Activated effector memory CD4-positive, alpha-beta T cell treated with anti-CD3 and anti-CD28 coated beads, Interleukin-2, amount 50 U/mL, for 16 hours (primary cell): ENCODE measurements at regions not wholly inside any gene's neighbourhood (a gene's known extent, or its start where the extent isn't known, plus 50 kb on each side); places are given as distances from the start of the nearest gene placed in this dataset.

Experiments
- DNase-seq: peaks from one replicate; pipeline ENCODE4 v3.0.0-alpha.2; 2020

DNA sequence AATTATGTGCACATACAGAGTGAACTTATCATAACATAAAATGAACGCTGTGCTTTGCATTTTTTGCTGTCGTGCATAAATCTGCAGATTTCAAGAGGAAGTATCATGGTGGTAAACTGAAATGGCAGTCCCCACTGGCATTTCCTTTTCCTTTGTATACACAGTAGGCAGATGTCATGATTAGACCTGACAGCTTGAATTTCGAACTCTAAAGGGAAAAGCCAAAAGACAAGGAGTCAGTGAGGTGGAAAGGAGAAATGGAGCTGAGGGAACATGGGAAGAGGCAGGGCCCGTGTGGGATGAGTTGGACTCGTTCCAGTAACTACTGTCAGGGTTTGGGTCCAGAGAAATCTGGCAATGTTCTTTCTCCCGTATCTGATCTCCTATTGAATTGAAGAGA is 454.1 kb upstream of the SGCG start:
- DNase-seq = no peak

DNA sequence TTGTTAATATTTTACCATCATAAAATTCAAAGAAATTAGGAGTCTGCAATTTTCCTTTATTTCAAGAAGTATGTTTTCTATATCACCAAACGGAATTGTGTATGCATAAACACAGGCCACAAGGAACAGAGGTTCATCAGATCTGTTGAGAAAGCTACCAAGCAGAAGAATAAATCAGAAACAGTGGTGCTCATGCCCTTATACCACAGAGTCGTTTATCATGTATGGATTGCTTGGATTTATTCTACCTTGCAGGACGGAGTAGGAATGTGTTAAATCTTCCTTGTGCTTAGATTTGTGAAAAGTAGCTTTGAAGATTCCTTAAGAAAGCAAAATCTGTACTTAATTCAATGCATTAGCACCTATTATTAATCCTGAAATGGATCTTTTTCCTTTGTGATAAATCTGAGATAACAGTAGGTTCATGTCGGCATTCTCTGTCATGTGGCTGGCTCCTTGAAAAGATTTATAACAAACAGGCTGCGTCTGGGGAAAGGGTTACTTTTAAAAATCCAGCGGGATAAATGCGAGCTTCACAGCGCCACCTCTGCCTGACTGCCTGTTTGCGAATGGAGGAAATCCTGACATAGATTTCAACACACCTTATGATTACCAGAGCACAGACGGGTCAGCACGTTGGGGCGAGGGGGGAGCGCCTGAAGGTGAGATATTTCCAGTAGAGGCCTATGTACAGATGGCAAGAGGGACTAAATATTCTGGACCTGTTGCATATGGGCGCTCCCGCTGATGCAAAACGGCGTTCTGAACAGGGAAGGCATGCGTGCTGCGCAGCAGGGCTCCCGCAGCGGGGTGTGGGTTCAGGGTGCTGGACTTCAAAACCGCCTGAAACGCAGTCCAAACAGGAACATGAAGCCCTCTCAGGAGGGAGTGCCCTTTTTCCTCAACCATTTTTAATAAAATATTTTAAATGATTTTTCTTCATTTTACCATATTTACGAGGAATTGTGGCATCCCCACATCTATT is 445.5 kb upstream of the SGCG start:
- DNase-seq = no peak

DNA sequence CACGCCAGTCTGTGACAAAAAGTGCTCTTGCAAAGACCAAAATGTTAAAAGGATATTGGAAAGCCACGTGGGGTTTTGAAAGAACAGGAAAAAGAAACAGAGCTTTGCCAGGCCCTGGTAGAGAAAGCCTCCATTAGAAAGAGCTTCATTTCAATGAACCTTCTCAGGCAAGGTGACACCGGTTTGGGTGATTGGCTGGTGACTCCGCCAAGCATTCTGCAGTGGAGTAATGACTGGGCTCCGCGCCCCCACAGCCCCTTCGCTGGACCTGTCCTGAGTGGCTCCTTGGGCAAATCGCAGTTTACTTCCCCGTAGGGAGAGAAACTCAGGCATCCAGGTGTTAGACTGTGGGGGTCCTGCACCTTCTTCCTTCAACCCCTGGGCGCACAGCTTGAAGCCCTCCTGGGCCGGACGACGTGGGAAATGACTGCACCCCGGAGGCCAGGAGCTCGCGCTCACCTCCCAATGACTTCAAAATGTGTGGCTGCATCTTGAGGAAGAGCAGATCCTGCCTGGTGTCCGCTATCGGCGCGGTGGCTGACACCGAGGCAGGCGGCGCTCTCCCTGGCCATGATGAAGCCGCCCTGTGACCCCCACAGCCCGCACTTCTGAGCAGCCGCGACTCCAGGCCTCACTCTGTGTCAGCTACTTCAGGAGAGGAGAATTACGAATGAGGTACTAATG is 444.6 kb upstream of the SGCG start:
- DNase-seq = no peak

DNA sequence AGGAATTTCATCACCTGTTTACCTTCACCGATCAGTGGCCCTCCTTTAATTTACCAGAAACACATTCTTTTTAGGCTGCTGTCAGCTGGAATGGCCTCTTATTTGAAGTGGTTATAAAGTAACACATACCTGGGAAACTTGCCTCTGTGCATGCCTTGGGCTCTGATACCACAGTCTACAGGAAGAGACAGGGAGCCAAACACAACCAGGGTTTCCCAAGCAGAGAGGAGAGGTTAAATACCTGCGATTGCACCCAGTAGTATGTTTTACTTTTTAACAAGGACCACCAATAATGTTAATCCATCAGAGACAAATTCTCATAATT is 444.0 kb upstream of the SGCG start:
- DNase-seq = no peak

DNA sequence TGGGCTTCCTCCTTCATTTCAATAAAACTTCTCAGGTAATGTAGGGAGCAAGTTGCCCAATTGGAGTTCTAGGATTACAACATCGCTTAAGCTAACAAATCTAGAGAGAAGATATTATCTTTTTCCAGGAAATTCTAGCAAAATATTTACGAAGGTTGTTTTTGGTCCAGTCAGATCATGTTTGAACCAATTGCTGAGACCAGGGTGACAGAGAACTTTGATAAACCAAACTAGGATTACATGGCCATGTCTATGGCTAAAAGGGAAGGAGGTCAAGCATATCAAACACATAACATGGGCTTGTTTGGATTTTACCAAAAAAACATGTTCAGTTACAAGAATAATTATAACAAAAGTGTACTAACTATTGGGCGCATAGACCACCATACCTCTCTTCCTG is 442.4 kb upstream of the SGCG start:
- no peak for DNase-seq

DNA sequence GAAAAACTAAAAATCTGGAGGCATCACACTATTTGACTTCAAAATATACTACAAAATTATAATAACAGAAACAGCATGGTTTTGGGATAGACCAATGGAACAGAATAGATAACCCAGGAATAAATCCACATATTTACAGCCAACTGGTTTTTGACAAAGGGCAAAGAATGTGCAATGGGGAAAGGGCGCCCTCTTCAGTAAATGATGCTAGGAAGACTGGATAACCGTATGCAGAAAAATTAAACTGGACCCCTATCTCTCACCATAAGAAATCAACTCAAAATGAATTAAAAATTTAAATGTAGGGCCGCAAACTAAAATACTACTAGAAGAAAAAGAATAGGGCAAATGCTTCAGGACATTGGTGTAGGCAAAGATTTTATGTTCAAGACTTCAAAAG is 440.5 kb upstream of the SGCG start:
- DNase-seq = no peak

DNA sequence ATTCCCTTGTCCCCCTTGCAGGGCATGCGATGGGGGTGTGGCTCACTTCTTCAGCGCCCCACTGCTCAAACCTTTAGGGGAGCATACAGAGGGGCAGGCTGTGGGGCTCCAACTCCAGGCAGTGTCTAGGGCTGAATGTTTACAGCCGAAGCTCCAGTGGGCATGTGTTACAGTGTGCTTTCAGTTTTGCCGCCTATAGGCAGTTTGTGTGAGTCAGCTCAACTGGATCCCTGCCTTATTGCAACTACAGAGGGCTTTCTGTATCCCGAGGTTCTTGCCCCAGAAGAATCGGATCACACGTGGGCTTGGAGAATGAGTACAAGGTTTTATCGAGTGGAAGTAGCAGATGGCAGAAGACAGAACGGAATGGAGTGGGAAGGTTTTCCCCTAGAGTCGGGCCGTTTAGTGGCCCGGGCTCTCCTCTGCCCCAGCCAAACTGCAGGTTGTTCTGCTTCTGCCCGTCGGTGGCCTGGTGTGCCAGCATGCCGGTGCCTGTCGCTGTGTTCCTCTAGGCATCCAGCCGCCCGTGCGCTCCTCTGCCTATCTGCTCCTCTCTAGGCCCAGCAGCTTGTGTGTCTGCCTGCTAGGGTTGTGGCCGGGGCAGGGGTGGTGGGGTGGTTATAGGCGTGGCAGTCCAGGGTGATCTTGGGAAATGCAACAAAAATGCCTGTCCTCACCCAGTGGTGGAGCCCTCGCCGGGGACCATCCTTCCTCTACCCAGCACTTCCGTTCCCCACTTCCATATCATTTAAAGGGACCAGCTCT is 435.9 kb upstream of the SGCG start:
- DNase-seq = no peak

DNA sequence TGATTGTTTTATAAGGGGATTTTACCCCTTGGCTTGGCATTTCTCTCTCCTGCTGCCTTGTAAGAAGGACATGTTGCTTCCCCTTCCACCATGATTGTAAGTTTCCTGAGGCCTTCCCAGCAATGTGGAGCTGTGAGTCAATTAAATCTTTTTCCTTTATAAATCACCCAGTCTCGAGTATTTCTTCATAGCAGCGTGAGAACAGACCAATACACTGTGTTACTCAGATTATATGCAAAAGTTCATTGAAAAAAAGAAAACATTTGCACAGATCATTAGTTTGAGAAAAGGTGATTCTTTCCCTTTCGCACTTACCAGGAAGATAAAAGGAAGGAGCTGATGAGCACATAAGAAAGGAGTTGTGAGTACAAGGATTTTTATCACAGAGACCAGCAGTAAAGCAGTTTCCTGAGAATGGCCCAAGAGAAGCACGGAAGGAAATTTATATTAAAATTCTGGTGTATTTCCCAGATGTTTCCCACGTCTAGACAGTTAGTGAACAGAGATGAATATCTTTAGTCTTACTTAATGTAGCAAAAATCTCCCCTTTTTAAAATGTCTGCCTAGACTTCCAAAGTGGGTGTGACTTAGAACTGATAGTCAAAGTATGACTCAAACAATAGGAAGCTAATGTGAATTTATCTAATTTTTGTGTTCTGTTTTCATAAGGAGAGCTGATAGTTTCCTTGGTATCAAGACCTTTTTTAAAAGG is 431.8 kb upstream of the SGCG start:
- no peak for DNase-seq

DNA sequence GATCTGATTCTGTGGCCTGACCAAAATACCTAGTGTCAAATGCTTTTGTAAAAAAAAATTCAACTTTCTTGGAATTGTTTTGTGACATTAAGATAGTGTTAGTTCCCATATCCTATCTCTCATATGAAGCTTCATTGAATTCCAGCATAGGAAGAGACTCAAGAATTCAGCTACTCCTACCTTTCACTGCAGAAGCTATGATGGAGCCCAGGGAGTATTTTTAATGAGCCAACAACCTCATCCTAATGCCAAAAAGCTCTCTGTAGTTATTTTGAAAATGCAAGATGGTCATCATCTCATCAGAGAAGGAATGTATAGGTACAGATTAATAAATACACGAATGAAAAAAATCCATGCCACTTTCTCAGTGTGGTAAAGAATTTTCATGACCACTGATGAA is 431.2 kb upstream of the SGCG start:
- no peak for DNase-seq

DNA sequence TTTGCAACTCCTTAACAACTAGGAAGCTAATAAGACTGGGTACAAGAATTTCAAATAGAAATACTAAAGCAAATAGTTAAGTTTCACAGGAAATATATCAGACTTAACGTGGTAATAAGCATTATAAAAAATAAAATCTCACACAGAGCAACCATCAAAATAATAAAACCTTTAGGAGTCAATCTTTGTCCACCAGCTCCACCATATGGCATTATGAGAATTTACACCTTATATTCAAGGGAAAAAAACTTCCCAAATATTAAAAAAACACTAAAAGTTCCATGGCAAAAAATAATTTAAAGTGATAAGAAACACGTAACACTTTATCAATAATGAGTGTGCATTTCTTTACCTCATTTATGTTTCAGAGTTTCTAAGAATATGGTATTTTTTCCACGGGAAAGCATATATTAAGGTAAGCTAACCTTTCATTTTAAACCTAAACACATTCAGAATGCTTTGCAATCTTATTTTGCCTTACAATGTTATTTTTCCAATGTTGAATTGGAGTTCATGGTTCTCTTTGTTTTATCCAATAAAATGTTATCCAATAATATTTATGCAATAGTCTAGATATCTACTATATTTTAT is 423.2 kb upstream of the SGCG start:
- no peak for DNase-seq

DNA sequence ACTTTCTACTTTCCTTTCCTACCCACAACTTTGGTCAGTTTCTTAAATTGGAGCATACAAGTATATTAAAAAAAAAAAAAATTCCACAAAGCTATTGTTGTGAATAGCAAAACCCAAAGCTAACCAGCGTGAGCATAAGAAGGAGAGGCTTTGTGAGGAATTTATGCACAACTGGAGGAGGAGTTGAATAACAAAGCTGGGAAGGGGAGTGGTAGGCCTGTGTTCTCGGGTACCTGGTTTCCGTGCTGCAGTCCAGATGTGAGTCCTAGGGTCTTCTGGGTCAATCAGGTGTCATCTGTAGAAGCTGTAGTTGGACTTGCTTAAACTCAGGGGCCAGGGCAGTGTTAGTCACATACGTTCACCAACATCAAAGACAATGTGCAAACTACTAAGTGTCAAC is 422.5 kb upstream of the SGCG start:
- no peak for DNase-seq

DNA sequence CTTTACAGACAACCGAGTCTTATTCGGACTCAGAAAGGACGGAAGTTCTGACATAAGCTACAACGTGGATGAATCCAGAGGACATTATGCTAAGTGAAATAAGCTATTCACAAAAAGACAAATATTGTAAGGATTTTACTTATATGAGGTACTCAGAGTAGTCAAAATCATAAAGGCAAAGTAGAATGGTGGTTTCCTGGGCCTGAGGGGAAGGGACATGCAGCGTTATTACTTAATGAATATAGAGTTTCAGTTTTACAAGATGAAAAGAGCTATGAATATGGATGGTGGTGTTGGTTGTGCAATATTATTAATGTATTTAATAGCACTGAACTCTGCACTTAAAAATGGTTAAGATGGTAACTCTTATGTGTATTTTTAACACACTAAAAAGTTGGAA is 419.1 kb upstream of the SGCG start:
- no peak for DNase-seq

DNA sequence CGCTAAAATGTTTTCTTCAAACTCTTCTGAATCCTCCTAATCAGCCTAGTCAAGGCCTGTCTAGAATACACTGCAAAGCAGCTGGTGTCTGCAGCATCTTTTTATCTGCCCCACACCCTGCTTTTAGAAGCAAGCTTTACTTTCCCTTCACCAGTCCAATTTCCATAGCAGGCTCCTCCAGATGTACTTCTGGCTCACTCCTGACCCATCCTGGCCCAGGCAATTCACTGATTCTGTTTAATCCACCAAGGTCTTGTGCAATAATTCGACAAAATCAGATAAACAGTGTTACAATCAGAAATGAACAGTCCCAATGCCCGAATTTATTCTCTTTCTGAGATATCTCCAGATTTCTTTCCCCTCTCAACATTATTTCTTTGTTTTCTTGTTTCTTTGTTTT is 415.2 kb upstream of the SGCG start:
- no peak for DNase-seq

DNA sequence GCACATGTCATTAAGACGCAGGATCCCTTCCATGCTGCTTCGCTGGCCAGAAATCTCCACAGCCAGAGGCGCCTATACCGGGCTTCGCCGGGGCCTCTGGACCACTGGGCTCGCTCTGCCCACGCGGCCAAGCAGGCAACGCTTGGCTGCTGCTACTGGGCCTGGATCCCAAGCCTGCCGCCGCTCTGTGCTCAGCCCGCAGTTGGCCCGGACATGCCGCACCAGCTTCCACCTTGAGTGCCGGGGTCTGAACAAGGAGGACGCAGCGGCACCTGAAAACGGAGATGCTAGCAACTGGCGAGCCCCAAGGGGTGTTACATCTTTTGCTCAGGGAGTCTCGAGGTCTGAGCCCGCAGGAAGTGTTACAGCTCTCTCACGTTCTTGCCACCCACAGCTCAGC is 409.9 kb upstream of the SGCG start:
- no peak for DNase-seq

DNA sequence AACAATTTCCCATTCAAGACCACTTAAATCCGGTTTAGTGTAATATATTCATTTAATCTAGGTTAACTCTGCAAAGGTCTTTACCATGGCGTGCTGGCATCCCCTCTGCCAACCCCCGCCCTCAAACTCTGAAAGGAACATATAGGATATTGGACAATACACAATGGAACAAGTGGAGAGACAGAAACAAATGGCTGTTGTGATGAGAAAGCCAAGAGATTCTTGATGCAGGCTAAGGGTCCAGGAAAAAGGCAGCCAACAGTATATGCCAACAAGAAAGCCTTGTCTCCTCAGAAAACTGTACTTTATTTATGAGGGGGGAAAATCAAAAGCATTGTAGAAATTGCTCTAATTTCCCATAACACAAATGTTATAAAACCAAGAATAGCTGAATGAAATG is 407.3 kb upstream of the SGCG start:
- DNase-seq = no peak

DNA sequence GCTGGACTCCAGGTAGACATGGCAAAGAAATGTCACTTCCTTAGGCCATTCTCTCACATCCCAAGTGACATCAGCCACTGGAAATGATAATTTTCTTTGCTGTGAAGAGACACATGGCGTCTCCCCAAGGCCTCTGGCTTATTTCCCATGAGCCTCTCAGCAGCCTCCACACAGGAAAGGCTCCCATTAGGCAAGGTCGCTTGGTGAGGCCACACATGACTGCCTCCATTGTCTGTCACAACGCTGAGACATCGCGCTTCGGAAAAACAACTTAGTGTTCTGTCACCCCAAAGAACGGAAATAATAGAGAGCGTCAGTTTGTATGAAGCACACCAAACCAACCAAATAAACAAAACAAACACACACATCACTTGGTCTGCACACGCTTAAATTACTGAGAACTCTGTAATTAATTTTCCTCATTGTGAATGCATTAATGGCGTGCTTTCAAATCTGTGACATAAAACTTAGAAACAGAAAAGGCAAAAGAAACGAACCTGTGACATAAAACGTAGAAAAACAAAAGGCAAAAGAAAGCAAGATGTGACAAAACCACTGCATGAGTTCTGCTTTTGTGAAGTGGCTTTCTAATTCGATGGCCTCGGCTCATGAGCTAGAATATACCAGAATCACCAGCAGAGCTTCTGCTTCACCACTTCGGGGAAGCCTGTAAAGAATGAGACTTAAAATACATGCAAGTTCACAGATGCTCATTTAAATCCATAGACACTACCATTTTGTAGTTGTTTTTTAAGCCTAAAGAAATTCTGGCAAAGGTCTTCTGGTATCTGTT is 404.2 kb upstream of the SGCG start:
- no peak for DNase-seq

DNA sequence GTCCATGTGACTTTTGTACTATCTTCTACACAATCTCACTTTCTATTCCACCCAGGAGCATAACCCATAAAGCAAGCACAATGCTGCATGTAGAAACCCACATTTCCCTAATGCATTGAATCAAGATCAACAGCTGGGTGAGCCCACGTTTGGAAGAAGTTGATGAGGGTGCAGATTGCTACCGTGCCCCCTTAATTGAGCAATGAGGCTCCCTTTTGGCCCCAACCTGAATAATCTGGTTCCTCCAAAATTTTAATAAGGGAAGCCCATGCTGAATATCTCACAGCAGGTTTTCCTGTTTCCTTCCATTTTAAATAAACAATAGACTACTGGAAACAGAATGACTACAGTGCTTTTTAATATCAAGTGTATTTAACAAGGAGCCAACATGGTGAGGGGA is 403.6 kb upstream of the SGCG start:
- no peak for DNase-seq

DNA sequence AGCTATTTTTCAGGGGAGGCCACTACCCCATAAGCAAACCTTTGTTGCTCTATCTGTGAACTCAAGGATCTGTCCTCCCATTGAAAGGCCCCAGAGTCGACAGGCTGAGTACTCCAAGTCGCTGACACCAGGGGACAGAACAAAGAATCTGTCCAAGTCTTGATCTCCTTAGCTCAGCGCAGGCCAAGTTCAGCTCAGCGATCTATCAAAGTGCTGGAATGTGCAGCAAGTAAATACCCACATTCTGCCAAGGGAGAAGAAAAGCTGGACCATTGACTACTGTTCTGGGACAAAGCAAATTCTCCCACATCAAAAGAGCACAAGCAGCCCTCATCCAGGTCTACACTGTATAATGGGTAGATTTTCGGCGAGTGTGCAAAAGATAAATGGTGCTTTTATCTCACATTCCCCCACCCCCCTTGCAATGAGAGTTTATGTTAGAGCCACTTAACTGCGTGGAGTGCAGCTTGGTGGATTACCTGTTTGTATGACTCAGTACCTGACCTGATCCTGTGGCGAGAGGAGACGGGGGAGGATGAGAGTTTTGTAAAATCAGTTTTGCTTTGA is 391.7 kb upstream of the SGCG start:
- no peak for DNase-seq

DNA sequence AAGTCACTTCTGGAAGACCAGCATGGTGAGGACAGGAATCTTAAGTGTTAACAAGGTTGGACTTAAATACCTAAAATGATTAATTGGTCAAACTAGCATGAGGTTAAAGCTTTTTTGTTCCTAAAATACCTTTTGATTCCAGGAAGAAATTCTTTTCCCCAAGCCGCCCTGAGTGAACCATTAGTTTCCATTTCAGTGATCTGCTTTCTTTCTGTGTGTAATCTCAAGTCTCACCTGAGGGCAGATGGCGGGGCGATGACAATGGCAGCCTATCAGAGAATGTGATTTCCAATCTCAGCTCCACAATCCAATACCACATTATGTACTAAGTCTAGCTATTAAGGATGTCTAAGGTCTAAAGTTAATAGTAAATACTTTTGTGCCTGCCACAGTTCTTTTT is 390.9 kb upstream of the SGCG start:
- no peak for DNase-seq

DNA sequence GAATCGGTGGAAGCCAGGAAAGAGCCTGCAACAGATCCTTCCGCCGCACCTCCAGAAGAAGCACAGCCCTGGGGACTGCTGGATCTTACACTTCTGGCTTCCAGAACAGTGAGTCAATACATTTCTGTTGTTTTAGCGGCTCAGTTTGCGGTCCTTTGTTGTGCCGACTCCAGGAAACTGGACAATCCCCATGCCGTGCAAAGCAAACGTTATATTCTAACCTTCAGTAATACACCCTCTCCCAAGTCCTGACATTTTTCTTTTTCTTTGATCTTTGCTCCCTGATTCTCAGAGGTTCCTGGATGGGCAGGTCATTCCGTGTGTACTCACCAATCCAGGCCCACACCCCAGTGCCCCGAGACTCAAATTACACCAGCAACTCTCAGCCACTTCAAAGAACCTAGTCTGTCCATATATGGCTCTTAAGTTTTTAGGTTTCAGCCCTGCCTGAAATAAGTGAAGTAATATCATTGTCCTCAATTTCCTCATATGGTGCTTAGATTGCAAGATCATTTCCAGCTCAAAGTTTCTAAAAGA is 387.1 kb upstream of the SGCG start:
- DNase-seq = no peak
